A549 (cell line): ENCODE measurements at regions not wholly inside any gene's neighbourhood (a gene's known extent, or its start where the extent isn't known, plus 50 kb on each side); places are given as distances from the start of the nearest gene placed in this dataset.

Experiments
- CEBPB ChIP-seq, 2 experiments: fragments of >200 bp in 1 of 2; sonication (Bioruptor Twin) in 1 of 2; formaldehyde crosslinking in 1 of 2; IDR thresholded peaks; 2 replicates each; pipeline ENCODE4 v1.6.1; 2012 to 2016
- CTCF ChIP-seq: fragments of >200 bp; sonication (Bioruptor Twin); formaldehyde crosslinking; IDR thresholded peaks from 3 replicates; pipeline ENCODE4 v1.5.1; 2016
- ELK1 ChIP-seq: fragments of 150-350 bp; IDR thresholded peaks from 2 replicates; pipeline ENCODE4 v1.6.1; 2014; ENCODE audit warnings: low read depth, mild to moderate bottlenecking, low read length
- HOXA7 ChIP-seq: fragments of 250-450 bp; sonication (Bioruptor Pico); IDR thresholded peaks from 2 replicates; pipeline ENCODE4 v1.5.0; 2020; ENCODE audit warnings: mild to moderate bottlenecking, moderate library complexity
- RARB ChIP-seq: fragments of 250-450 bp; sonication (Bioruptor Pico); IDR thresholded peaks from 2 replicates; pipeline ENCODE4 v1.8.0; 2021; ENCODE audit warnings: mild to moderate bottlenecking, moderate library complexity
- REST ChIP-seq: fragments of 200-600 bp; sonication (generic); IDR thresholded peaks from 2 replicates; pipeline ENCODE4 v1.6.1; 2016; ENCODE audit warnings: antibody characterized with exemption, mild to moderate bottlenecking, moderate library complexity
- SREBF2 ChIP-seq: fragments of 450-650 bp; IDR thresholded peaks from 2 replicates; pipeline ENCODE4 v1.6.1; 2014; ENCODE audit warnings: mild to moderate bottlenecking, moderate library complexity
- USF2 ChIP-seq: fragments of 450-650 bp; IDR thresholded peaks from 2 replicates; pipeline ENCODE4 v1.6.1; 2014; ENCODE audit warnings: antibody characterized with exemption

GRCh38 chr4:4596720-4597119, 54.9 kb upstream of the STX18 start:
- TF ChIP-seq CTCF: no peak
- no peak for TF ChIP-seq CEBPB (IDR thresholded peaks at IDR 0.05)
- no peak for TF ChIP-seq RARB
- no peak for TF ChIP-seq SREBF2
- no peak for TF ChIP-seq ELK1
- no peak for TF ChIP-seq USF2
- no peak for TF ChIP-seq HOXA7 (CRISPR knock-in tag)
- TF ChIP-seq REST: no peak
